Fibroblast of mammary gland (primary cell): ENCODE measurements at regions not wholly inside any gene's neighbourhood (a gene's known extent, or its start where the extent isn't known, plus 50 kb on each side); places are given as distances from the start of the nearest gene placed in this dataset.

ENCODE experiments used
- DNase-seq: peaks from one replicate; pipeline ENCODE4 v3.0.0-alpha.2; 2010; ENCODE audit warnings: low read depth
- H3K4me3 ChIP-seq: 2 replicates; pipeline ENCODE4 v1.5.1; 2011; ENCODE audit warnings: low read depth, mild to moderate bottlenecking, low read length, moderate library complexity; ENCODE audit not compliant: control insufficient read depth
- TF ChIP-seq, protein P1 (sequence below): conservative IDR thresholded peaks from 2 replicates; pipeline ENCODE4 v1.5.1; 2011; ENCODE audit warnings: low read depth, low read length, inconsistent platforms; ENCODE audit not compliant: control insufficient read depth, insufficient read depth

DNA sequence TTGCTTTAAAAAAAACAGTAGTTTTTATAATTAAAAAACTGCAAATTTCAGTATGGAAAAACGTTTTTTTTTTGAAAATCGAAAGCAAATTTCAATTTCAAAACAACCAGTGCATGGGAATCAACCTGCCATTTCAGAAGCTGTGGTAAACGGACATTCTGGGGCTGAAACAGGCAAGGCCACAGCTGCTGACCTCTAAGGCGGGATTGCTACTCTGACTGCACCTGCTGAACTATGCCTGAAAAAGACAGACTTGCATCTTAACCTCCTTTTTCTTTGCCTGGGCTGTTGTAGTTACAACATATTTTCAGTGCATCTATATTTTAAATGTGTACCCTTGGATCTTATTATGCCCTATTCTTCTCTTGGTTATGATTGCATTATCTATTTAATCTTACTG is 303.0 kb upstream of the SP8 start:
- no peak overlapping the region for H3K4me3 ChIP-seq
- no peak for DNase-seq
- TF ChIP-seq, protein P1, sequence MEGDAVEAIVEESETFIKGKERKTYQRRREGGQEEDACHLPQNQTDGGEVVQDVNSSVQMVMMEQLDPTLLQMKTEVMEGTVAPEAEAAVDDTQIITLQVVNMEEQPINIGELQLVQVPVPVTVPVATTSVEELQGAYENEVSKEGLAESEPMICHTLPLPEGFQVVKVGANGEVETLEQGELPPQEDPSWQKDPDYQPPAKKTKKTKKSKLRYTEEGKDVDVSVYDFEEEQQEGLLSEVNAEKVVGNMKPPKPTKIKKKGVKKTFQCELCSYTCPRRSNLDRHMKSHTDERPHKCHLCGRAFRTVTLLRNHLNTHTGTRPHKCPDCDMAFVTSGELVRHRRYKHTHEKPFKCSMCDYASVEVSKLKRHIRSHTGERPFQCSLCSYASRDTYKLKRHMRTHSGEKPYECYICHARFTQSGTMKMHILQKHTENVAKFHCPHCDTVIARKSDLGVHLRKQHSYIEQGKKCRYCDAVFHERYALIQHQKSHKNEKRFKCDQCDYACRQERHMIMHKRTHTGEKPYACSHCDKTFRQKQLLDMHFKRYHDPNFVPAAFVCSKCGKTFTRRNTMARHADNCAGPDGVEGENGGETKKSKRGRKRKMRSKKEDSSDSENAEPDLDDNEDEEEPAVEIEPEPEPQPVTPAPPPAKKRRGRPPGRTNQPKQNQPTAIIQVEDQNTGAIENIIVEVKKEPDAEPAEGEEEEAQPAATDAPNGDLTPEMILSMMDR, result no peak

- no peak for DNase-seq
- no peak overlapping the region for H3K4me3 ChIP-seq
- TF ChIP-seq, protein P1, result no peak
Measured at GRCh38 chr7:21092766-21093702, 306.3 kb upstream of the SP8 start.

- no peak for DNase-seq
- TF ChIP-seq, protein P1, result no peak
- no peak overlapping the region for H3K4me3 ChIP-seq
Measured at GRCh38 chr7:21094589-21094988, 307.9 kb upstream of the SP8 start.

- no peak overlapping the region for H3K4me3 ChIP-seq
- DNase-seq, result no peak
- TF ChIP-seq, protein P1, result no peak
Measured at GRCh38 chr7:21099432-21099831, 312.7 kb upstream of the SP8 start.

GRCh38 chr7:21099955-21100354 is 313.3 kb upstream of the SP8 start:
- H3K4me3 ChIP-seq, result no peak overlapping the region
- TF ChIP-seq, protein P1, result no peak

GRCh38 chr7:21101541-21101940 is 314.9 kb upstream of the SP8 start:
- TF ChIP-seq, protein P1, result no peak
- no peak overlapping the region for H3K4me3 ChIP-seq
- DNase-seq, result no peak

More at GRCh38 chr7:21099955-21100354, 313.3 kb upstream of the SP8 start:
- no peak for DNase-seq
